ENCODE measurements at regions not wholly inside any gene's neighbourhood (a gene's known extent, or its start where the extent isn't known, plus 50 kb on each side); places are given as distances from the start of the nearest gene placed in this dataset.

DNA sequence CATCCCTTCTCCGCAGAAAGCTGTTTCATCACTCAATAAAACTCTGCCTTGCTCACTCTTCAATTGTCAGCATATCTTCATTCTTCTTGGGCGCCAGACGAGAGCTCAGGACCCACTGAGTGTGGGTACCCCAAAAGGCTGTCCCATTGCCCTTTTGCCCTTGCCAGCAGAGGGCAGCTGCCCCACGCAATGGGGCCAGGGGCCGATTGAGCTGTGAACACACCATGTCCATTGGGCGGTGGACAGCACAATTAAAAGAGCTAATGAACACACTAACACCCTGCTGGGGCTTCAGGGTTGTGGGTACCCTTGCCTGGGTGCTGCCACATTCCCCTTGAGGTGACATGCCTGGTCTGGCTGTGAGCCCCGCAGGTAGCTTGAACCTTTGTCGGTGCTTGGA, 487.2 kb upstream of the NUDT12 start:
- no peak for TF ChIP-seq POLR2A (IDR thresholded peaks at IDR 0.05; ENCODE audit: low read depth, low read length)
- TF ChIP-seq CTCF (conservative IDR thresholded peaks at IDR 0.05; ENCODE audit: low read depth, low read length) = no peak
- TF ChIP-seq RFX5 (IDR thresholded peaks at IDR 0.05; ENCODE audit: low read depth, low read length) = no peak
- TF ChIP-seq RAD21 (IDR thresholded peaks at IDR 0.05; ENCODE audit: low read length) = no peak
- TF ChIP-seq RCOR1 (IDR thresholded peaks at IDR 0.05; ENCODE audit: insufficient replicate concordance, low read length) = no peak
- TF ChIP-seq MAZ (IDR thresholded peaks at IDR 0.05; ENCODE audit: borderline replicate concordance, low read depth, low read length) = no peak
- TF ChIP-seq SMC3 (IDR thresholded peaks at IDR 0.05; ENCODE audit: low read depth, low read length) = no peak

Measured in IMR-90 (cell line).